ENCODE measurements at regions not wholly inside any gene's neighbourhood (a gene's known extent, or its start where the extent isn't known, plus 50 kb on each side); places are given as distances from the start of the nearest gene placed in this dataset.

DNA sequence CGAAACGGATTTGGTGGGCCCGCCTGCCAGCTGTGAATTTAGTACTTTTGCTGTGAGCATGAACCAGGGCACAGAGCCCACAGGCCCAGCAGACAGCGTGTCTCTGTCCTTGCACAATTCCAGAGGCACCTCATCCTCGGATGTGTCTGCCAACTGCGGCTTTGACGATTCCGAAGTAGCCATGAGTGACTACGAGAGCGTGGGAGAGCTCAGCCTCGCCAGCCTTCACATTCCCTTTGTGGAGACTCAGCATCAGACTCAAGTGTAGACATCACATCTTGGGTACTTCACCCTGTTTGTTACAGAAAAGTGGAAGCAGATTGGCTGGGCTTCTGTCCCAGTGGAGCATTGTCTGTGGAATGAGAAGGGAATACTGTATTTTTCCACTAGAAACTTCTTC is 78.6 kb upstream of the MTNR1B start:
- no peak for TF ChIP-seq POLR2AphosphoS5 (IDR thresholded peaks at IDR 0.05)
- TF ChIP-seq, protein P1, sequence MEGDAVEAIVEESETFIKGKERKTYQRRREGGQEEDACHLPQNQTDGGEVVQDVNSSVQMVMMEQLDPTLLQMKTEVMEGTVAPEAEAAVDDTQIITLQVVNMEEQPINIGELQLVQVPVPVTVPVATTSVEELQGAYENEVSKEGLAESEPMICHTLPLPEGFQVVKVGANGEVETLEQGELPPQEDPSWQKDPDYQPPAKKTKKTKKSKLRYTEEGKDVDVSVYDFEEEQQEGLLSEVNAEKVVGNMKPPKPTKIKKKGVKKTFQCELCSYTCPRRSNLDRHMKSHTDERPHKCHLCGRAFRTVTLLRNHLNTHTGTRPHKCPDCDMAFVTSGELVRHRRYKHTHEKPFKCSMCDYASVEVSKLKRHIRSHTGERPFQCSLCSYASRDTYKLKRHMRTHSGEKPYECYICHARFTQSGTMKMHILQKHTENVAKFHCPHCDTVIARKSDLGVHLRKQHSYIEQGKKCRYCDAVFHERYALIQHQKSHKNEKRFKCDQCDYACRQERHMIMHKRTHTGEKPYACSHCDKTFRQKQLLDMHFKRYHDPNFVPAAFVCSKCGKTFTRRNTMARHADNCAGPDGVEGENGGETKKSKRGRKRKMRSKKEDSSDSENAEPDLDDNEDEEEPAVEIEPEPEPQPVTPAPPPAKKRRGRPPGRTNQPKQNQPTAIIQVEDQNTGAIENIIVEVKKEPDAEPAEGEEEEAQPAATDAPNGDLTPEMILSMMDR (IDR thresholded peaks at IDR 0.05), result no peak
- TF ChIP-seq EP300 (IDR thresholded peaks at IDR 0.05), result no peak
- no peaks in the 10 kb centered on the region for H3K27me3 ChIP-seq
- no peak for DNase-seq
- no peak overlapping the region for H3K4me3 ChIP-seq
- no peak overlapping the region for H3K27ac ChIP-seq
- no peaks in the 10 kb centered on the region for H3K4me1 ChIP-seq
- 91 to 92% methylated on average over 9 to 11 of the region's 11 CpGs for WGBS, 2 donors
- no peak for ATAC-seq (ENCODE audit: low FRiP score in 2 of 2)
- H3K36me3 ChIP-seq, result no peaks in the 10 kb centered on the region
- no peaks in the 10 kb centered on the region for H3K9me3 ChIP-seq

DNA sequence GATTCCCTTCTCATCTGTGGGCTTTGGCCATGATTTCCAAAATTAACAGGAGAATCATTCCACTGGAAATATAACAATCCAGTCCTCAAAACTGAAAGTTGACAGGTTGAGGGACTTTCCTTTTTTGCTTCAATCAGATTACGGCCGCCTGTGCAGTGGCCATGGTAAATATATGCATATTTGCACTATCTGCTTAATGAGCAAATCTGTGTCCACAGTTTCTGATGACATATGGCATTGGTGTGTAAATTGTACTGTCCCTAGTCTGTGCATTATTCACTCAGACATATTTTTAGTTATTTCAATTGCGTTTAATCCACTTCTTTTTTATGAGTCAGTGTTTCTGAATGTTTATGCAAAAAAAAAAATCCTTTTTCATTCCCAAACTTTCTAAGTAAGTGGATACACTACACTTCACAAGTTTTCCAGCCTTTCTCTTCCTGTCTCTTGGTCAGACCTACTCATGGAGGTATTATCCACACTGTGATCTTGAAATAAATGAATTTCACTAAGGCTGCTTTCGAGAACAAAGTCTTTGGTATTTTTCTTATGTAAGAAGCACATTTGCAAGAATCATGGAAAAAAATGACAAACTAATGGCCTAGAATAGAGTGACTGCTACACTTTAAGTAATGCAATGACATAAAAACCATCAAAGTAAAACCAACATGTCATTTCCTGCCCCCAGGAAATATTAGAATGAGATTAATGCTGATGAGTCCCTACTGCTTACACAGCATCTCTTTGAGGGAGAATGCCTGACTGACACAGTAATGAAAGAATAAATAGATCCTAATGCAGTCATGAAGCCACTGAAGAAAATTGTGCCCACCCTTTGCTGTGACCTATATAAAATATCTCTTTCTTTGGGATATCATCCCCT is 76.4 kb upstream of the MTNR1B start:
- Histone ChIP-seq H3K27ac (no peak overlapping the region), H3K4me1 (no peaks in the 10 kb centered on the region), H3K4me3 (no peak overlapping the region), H3K27me3 (no peaks in the 10 kb centered on the region), H3K9me3 (no peaks in the 10 kb centered on the region), H3K36me3 (no peaks in the 10 kb centered on the region)
- no peak for ATAC-seq (ENCODE audit: low FRiP score in 2 of 2)
- TF ChIP-seq, protein P1 (IDR thresholded peaks at IDR 0.05), result no peak
- no peak for TF ChIP-seq POLR2AphosphoS5 (IDR thresholded peaks at IDR 0.05)
- no peak for TF ChIP-seq POLR2A (IDR thresholded peaks at IDR 0.05)
- TF ChIP-seq EP300 (IDR thresholded peaks at IDR 0.05), result no peak
- WGBS, 2 donors, result 67 to 76% methylated on average over 4 of the region's 4 CpGs
- no peak for DNase-seq

DNA sequence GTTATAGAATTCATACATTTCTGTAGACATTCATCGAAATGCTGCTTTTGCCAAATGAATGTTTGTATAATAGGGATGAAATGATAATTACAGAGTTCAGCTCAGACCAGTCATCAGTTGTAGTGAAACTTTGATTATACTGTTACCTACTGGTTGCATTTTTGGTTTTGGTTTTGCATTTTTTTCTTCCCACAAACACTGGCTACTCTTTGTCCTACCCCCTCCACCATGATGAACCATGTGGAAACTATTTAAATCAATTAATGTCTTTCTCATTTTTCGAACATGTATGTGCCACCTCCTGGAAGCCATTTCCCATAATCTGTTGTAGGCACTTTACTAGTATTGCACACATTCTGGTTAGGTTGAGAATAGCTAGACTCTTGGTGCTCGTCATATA is 75.3 kb upstream of the MTNR1B start:
- Histone ChIP-seq H3K27ac (no peak overlapping the region), H3K4me3 (no peak overlapping the region), H3K4me1 (no peaks in the 10 kb centered on the region), H3K9me3 (no peaks in the 10 kb centered on the region), H3K27me3 (no peaks in the 10 kb centered on the region), H3K36me3 (no peaks in the 10 kb centered on the region)
- WGBS, 2 donors, result 65 to 87% methylated on average over 3 of the region's 3 CpGs
- TF ChIP-seq EP300 (IDR thresholded peaks at IDR 0.05) (no peak), POLR2A (IDR thresholded peaks at IDR 0.05) (no peak), POLR2AphosphoS5 (IDR thresholded peaks at IDR 0.05) (no peak)
- TF ChIP-seq, protein P1 (IDR thresholded peaks at IDR 0.05), result no peak
- DNase-seq (no peak), ATAC-seq (ENCODE audit: low FRiP score in 2 of 2) (no peak)

DNA sequence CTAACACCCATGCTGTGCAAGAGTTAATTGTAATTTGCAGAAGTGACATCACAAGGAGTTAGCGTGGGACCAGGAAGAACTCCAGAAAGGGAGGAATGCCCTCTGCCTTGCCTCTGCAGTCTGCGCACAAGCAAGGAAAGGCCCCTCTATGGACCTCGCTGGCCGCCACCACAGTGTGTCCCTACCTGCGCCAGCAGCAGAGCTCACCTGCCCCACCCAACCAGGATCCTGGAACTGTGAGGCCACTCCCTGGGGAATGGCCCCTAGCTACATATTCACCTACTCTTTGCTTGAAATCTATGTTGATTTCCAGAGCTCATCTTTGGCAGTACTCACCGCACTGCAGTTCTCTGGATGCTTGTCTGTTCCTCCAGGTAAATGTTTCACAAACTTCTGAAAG is 72.0 kb upstream of the MTNR1B start:
- Histone ChIP-seq H3K36me3 (no peaks in the 10 kb centered on the region), H3K27ac (no peak overlapping the region), H3K4me3 (no peak overlapping the region), H3K27me3 (no peaks in the 10 kb centered on the region), H3K4me1 (no peaks in the 10 kb centered on the region), H3K9me3 (no peaks in the 10 kb centered on the region)
- ATAC-seq (ENCODE audit: low FRiP score in 2 of 2) (no peak), DNase-seq (peak in 1 of 2 donors; percentile 10)
- TF ChIP-seq EP300 (IDR thresholded peaks at IDR 0.05) (no peak), POLR2A (IDR thresholded peaks at IDR 0.05) (no peak), POLR2AphosphoS5 (IDR thresholded peaks at IDR 0.05) (no peak)
- TF ChIP-seq, protein P1 (IDR thresholded peaks at IDR 0.05), result no peak
- 83 to 91% methylated on average over 1 to 6 of the region's 6 CpGs for WGBS, 2 donors

DNA sequence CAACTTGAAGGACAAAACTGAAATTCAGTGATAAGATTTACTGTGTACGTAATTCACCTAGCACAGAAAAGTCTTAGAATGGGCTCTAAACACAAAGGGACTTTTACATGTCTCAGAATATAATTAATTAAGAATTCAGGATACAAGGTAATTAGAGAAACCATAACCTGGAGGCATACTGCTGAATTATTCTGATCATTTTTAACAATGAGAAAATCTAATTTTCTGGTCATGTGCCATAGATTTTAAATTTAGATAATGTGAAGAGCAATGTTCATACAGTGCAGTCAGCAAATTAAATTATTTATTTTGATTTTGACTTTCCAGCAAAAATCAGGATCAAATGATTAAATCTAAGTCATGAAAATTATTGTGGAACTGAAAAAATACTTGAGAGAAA is 67.0 kb upstream of the MTNR1B start:
- no peak overlapping the region for H3K27ac ChIP-seq
- H3K4me3 ChIP-seq, result no peak overlapping the region
- H3K4me1 ChIP-seq, result no peaks in the 10 kb centered on the region
- no peaks in the 10 kb centered on the region for H3K36me3 ChIP-seq
- DNase-seq, result no peak
- H3K9me3 ChIP-seq, result no peaks in the 10 kb centered on the region
- WGBS, 2 donors, result 91 to 96% methylated on average over 1 of the region's 1 CpG
- TF ChIP-seq POLR2A (IDR thresholded peaks at IDR 0.05), result no peak
- TF ChIP-seq, protein P1 (IDR thresholded peaks at IDR 0.05), result no peak
- no peak for TF ChIP-seq EP300 (IDR thresholded peaks at IDR 0.05)
- no peak for TF ChIP-seq POLR2AphosphoS5 (IDR thresholded peaks at IDR 0.05)
- no peak for ATAC-seq (ENCODE audit: low FRiP score in 2 of 2)
- H3K27me3 ChIP-seq, result no peaks in the 10 kb centered on the region

All from upper lobe of left lung (tissue), 6 donors.